ENCODE measurements at regions not wholly inside any gene's neighbourhood (a gene's known extent, or its start where the extent isn't known, plus 50 kb on each side); places are given as distances from the start of the nearest gene placed in this dataset.

DNA sequence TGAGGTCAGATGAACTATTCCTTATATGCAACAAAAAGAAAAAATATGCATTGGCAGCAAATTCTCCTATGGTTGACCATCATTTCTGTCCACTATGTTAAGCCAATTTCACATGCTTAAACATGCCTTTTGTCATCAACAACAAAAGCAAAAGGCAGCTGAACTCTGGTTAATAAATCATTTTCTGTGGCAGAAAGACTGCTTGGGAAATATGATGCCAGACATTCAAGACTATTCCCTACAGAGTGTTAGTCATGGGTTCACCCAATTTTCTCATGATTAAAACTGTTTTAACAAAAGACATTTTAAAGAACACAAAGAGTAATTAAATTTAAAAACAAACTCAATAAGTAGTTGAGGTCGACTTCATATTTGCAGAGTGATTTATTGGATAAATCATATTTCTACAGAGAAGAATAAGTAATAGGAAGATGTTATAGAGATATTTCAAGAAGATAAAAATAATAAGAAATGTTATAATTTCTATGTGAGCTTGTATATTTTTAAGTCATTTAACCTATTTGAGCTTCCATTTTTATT, 890.6 kb downstream of the STPG2 start:
- TF ChIP-seq, protein P1, sequence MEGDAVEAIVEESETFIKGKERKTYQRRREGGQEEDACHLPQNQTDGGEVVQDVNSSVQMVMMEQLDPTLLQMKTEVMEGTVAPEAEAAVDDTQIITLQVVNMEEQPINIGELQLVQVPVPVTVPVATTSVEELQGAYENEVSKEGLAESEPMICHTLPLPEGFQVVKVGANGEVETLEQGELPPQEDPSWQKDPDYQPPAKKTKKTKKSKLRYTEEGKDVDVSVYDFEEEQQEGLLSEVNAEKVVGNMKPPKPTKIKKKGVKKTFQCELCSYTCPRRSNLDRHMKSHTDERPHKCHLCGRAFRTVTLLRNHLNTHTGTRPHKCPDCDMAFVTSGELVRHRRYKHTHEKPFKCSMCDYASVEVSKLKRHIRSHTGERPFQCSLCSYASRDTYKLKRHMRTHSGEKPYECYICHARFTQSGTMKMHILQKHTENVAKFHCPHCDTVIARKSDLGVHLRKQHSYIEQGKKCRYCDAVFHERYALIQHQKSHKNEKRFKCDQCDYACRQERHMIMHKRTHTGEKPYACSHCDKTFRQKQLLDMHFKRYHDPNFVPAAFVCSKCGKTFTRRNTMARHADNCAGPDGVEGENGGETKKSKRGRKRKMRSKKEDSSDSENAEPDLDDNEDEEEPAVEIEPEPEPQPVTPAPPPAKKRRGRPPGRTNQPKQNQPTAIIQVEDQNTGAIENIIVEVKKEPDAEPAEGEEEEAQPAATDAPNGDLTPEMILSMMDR (IDR thresholded peaks at IDR 0.05; ENCODE audit: insufficient read depth, low read length): no peak
- TF ChIP-seq, protein P2, sequence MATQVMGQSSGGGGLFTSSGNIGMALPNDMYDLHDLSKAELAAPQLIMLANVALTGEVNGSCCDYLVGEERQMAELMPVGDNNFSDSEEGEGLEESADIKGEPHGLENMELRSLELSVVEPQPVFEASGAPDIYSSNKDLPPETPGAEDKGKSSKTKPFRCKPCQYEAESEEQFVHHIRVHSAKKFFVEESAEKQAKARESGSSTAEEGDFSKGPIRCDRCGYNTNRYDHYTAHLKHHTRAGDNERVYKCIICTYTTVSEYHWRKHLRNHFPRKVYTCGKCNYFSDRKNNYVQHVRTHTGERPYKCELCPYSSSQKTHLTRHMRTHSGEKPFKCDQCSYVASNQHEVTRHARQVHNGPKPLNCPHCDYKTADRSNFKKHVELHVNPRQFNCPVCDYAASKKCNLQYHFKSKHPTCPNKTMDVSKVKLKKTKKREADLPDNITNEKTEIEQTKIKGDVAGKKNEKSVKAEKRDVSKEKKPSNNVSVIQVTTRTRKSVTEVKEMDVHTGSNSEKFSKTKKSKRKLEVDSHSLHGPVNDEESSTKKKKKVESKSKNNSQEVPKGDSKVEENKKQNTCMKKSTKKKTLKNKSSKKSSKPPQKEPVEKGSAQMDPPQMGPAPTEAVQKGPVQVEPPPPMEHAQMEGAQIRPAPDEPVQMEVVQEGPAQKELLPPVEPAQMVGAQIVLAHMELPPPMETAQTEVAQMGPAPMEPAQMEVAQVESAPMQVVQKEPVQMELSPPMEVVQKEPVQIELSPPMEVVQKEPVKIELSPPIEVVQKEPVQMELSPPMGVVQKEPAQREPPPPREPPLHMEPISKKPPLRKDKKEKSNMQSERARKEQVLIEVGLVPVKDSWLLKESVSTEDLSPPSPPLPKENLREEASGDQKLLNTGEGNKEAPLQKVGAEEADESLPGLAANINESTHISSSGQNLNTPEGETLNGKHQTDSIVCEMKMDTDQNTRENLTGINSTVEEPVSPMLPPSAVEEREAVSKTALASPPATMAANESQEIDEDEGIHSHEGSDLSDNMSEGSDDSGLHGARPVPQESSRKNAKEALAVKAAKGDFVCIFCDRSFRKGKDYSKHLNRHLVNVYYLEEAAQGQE (IDR thresholded peaks at IDR 0.05; ENCODE audit: insufficient replicate concordance, low read depth): no peak

Data from HL-60 (cell line).